ENCODE measurements at regions not wholly inside any gene's neighbourhood (a gene's known extent, or its start where the extent isn't known, plus 50 kb on each side); places are given as distances from the start of the nearest gene placed in this dataset.
A peak's percentile ranks its signal among the peaks of the same experiment; 100 is the strongest.

DNA sequence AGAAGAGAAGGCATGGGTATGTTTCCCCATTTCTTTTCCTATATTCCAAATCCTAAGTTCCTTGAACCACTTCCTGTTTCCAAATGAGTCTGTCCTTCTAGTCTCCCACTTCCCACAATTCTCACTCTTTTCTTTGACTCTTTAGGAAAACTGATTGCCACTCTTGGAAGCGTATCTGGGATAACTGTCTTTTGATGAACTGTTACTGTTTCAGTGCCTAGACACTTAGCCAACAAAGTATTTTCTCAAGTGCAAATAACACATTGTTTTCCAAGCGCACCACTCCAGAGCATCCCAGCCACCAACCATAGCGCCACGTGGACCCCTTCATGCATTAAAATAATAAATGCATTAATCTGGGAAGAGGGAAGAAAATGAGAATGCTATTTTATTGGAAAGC is 342.8 kb downstream of the MTX2 start:
- no peak for DNase-seq (ENCODE audit: low read depth)

DNA sequence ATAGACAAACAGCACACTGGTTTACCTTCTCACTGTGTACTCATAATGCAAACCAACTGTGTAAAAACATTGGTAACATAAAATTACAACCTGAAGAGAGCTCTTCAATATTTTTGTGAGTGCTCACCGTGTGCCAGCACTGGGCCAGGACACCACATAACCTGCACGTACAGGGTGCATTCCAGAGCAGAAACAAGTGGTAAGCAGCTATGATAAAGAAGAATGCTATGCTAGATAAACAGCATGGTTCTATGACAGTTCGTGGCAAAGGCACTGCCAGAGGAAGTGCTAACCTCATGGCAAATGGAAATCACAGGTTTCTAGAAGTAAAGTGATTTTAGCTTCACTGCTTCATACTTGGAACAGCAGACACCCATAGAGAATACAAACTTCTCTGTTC is 343.5 kb downstream of the MTX2 start:
- DNase-seq (ENCODE audit: low read depth): no peak

DNA sequence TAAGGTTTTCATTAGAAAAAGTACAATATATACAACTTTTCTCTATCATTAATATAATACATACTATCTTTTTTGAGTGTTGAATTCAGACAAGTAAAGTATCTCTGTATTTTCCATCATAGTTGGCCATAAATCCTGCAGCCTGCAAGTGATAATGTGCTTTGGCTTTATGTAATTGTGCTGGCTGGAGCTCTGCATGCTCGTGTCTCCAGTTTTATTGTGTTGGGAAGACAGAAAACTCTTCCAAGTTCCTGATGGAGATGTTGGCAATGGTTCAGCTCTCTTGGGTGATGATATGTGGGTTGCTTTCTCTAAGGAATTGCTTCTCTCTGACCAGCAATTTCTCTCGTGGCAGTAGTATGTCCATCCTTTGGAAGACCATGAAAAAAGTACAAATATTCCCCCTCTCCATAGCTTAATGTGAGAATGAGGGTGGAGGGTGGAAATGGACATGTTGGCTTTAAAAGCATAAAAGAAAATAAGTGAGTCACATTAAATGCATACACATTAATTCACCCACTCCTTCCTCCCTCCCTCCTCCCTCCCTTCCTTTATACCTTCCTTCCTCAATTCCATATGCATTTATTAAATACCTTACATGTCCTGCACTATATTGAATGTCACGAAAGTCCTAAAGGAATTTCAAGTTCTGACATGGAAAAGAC is 344.2 kb downstream of the MTX2 start:
- peak; percentile 51 for DNase-seq (ENCODE audit: low read depth)

GRCh38 chr2:176614049-176614448 is 344.8 kb downstream of the MTX2 start:
- no peak for DNase-seq (ENCODE audit: low read depth)

DNA sequence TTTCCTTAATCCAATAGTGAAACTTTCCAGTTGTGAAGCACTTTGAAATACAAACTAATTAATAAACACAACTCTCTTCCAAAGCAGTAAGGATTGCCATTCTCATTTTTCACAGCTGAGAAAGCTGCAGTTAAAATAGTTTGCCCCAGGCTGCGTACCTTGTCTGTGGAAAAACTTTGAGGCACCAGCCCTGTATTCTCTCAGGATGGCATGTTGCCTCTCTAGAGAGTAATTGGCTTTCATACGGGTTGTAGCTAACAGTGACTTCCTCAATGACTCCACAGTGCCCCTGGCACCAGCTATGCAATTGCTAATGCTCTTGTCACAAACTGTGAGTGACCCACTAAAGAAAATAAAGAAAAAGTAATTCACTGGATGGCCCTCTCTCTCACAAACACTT is 345.7 kb downstream of the MTX2 start:
- no peak for DNase-seq (ENCODE audit: low read depth)

DNA sequence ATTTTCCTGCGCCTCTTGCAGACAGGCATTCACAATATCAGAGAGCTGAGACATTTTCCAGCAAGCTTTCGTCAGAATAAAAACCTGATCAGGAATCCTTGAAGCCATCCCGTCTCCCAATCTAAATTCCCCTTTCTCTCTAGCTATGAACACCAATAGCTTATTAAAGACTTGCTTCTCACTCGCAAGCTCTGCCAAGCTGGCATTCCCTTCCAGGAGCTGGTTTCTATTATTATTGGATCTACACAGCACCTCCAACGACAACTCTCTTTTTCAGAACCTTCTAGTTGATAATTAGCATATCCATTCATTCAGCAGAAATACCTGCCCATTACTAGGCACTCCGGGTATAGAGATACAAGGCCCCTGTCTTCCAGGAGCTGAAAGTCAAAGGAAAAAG is 350.3 kb downstream of the MTX2 start:
- DNase-seq (ENCODE audit: low read depth): no peak

DNA sequence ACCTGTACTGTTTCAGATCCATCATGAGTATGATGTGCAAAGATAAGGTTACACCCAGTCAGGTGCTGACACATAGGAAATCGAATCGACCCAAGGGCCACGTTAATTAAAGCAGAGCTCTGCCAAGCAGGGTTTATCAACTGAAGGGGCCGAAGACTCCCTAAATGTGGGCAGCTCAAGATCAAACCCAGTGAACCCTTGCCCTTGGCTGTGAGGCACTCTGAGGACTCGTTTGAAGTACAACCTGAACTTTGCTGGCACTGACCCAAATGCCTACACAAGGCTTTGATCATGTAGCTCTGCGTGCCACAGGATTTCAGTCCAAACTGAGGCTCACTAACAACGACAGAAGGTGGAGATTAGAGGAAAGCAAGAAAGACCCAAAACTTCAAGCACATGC is 352.1 kb downstream of the MTX2 start:
- no peak for DNase-seq (ENCODE audit: low read depth)

DNA sequence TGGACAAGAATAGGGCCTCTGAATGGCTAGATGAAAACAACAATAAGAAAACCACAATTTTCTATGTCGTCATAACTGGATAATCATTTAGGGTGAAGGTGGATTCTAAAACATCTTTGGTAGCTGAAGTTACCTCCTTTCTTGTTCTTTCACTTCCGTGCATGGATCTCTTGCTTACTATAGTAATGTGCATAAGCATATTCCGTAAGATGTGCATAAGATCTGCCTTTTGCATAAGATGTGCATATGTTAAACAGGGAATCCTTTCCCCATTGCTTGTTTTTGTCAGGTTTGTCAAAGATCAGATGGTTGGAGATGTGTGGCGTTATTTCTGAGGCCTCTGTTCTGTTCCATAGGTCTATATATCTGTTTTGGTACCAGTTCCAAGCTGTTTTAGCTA is 353.6 kb downstream of the MTX2 start:
- no peak for DNase-seq (ENCODE audit: low read depth)

DNA sequence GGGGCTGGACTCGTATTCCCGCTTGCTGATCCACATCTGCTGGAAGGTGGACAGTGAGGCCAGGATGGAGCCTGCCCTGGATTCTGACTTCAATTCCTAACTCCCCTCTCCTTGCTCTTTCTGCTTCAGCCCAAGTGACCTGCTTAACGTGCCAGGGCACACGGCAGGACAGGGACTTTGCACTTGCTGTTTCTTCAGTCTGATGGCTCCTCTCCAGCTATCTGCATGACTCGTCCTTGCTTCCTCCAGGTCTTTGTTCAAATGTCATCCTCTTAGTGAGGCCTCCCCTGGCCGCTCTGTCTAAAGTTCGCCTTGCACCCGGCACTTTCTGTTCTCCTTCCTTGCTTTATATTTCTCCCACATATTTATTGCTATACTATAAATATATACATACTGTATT is 357.6 kb downstream of the MTX2 start:
- no peak for DNase-seq (ENCODE audit: low read depth)

DNA sequence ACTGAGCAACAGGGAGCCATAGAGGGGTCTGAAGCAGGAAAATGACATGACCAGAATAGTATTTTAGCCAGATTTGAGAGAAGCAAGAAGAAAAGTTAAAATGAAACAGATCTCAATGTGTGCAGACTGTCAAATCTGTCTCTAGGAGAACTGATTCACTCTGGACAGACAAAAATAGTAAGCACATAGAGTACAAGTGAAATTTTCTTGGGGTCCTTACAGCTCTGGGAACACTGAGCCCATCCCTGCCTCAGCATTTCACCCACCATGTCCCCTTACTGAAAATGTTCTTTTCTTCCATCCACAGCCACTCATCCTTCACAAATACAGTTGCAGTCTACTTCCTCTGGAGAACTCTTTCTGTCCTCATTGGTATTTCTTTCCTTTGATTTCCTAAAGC is 359.2 kb downstream of the MTX2 start:
- no peak for DNase-seq (ENCODE audit: low read depth)

GRCh38 chr2:176633754-176634153 is 364.5 kb downstream of the MTX2 start:
- no peak for DNase-seq (ENCODE audit: low read depth)

DNA sequence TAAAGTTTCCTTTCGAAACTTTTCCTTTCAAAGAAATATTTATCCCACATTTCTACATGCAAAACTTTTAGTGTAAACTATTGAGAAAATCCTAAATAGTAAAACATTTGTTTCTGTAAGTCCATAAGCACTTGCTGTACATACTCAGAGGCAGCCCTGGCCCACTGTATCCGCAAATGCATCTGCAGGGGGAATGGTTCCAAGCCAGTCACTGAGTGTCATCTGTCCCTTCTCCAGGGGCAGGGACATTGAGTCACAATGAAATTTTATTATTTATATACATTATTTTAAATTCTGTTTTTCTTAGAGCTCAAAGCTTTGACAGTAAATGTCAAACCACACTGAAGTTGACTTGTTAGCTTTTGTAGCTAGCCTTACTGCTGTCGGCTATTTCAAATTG is 367.2 kb downstream of the MTX2 start:
- DNase-seq (ENCODE audit: low read depth): no peak

- no peak for DNase-seq (ENCODE audit: low read depth)
Observed at GRCh38 chr2:176637142-176637485, 367.9 kb downstream of the MTX2 start.

- no peak for DNase-seq (ENCODE audit: low read depth)
Observed at GRCh38 chr2:176637486-176638166, 368.4 kb downstream of the MTX2 start.

- peak; percentile 43 for DNase-seq (ENCODE audit: low read depth)
Observed at GRCh38 chr2:176638167-176639015, 369.1 kb downstream of the MTX2 start.

- no peak for DNase-seq (ENCODE audit: low read depth)
Observed at GRCh38 chr2:176639016-176639343, 369.7 kb downstream of the MTX2 start.

DNA sequence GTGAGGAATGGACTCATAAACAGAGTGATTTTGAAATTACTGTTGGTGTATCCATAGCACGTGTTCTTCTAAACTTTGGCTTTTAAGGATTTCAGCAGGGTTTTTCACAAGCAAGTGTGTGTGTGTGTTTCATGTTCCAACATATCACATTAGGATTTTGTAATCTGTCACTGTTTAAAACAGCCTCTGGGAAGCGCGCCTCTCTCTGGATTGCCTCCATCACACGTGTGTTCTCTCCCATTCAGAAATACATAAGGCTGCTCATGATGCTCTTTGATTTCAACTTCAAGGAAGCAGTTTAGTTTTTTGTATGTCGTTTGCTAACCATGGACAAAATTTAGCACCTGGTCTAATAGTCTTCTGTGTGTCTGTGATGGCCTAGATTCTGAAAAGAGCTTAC is 370.4 kb downstream of the MTX2 start:
- DNase-seq (ENCODE audit: low read depth): no peak

DNA sequence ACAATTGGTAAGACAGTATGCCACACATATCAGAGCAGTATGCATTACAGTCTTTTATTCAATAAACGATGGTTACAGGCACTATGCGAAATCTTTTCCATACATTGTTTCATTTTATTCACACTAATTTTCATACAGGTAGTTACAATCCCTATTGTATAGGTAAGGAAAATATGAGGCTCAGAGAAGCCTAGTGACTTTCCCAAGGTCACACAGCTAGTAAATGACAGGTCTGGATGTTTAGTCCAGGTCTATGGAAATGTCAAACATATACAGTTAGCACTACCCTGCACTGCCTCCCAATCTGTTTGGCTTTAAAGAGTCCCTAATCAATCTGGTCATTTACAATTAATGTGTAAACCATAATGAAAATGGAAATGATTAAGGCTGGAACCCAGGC is 372.2 kb downstream of the MTX2 start:
- DNase-seq (ENCODE audit: low read depth): no peak

DNA sequence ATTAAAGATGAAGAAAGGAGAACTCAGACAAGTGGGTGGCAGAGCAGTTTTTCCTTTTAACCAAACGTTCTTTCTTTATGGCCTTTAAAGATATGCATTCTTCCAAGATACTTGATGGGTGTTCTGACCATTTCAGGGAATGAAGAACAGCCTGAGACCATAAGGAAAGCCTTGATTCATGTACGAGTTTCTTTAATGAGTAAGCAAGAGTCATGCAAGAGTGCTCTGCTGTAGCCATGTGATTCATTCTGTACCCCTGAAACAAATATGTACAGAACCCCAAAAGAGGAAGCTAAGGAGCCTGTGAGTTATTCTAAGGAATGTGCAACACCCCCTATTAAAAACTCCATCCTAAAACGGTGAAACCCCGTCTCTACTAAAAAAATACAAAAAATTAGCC is 372.8 kb downstream of the MTX2 start:
- no peak for DNase-seq (ENCODE audit: low read depth)

- no peak for DNase-seq (ENCODE audit: low read depth)
Observed at GRCh38 chr2:176643646-176644045, 374.4 kb downstream of the MTX2 start.

DNA sequence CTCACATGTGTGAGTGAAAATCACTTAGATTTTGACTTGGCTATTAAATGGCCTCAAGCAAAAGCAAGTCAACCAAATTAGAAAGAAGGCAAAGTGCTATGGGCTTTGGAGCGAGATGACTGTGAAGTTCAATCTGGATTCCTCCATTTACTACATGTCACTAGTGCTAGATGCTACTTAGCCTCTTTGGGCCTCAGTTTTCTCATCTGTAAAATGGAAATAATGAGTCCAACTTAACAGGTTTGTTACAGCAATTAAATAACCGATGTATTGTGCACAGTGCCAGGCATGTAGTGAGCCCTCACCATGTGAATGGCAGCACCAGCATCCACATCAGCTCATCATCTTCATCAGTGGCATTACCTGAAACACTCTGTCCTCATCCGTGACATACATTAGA is 376.3 kb downstream of the MTX2 start:
- no peak for DNase-seq (ENCODE audit: low read depth)

DNA sequence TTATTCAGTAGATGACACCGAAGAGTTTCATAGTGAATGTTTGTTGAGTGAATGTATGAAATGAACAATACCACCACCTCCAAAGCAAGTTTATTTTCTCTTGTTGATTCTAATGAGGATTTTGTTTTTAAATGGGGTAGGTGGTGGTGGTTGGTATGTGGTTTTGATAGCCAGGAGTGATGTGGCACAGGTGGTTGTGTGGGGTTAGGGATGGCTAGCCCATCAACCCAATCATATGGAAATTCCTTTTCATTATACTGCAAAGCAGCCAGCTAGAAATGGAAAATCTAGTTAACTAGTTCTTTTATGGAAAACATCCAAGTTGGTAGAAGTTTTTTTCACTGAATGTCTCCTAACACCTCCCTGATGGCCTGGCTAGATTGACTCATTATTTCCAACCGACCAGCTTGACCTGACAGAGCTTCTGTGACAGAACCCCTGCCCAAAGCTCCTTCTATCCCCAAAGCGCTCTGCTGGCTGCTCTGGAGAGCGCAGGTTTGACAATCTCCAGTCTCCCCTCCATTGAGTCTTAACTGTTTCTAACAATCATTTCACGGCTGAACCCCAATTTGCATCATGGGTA is 376.9 kb downstream of the MTX2 start:
- DNase-seq (ENCODE audit: low read depth): no peak
